Bronchial epithelial cell (primary cell): ENCODE measurements at regions not wholly inside any gene's neighbourhood (a gene's known extent, or its start where the extent isn't known, plus 50 kb on each side); places are given as distances from the start of the nearest gene placed in this dataset.
"Not testable (repeated sequence)": the region's sequence is repeated elsewhere in the genome, so short reads cannot be mapped to it uniquely, and the experiment has no call there.

ENCODE experiments used
- DNase-seq: peaks from one replicate; pipeline ENCODE4 v3.0.0-alpha.2; 2010; ENCODE audit warnings: low read depth
- FAIRE-seq: peaks from 2 replicates; lab custom pipeline; 2011; peaks lifted over from hg19 to GRCh38; lab: Jason Lieb, UNC
- H3K27me3 ChIP-seq: 2 replicates; pipeline ENCODE4 v1.5.1; 2011; ENCODE audit warnings: low read length; ENCODE audit not compliant: control insufficient read depth, insufficient read depth
- H3K36me3 ChIP-seq: 2 replicates; pipeline ENCODE4 v1.5.1; 2011; ENCODE audit warnings: low read length; ENCODE audit not compliant: control insufficient read depth, insufficient read depth
- H3K4me3 ChIP-seq: 2 replicates; pipeline ENCODE4 v1.5.1; 2011; ENCODE audit warnings: mild to moderate bottlenecking, low read depth, low read length, control low read depth
- TF ChIP-seq, protein P1 (sequence below): IDR thresholded peaks from 2 replicates; pipeline ENCODE4 v1.5.1; 2011; ENCODE audit warnings: mild to moderate bottlenecking, moderate library complexity, low read length, control low read depth, inconsistent platforms; ENCODE audit not compliant: insufficient read depth, severe bottlenecking

DNA sequence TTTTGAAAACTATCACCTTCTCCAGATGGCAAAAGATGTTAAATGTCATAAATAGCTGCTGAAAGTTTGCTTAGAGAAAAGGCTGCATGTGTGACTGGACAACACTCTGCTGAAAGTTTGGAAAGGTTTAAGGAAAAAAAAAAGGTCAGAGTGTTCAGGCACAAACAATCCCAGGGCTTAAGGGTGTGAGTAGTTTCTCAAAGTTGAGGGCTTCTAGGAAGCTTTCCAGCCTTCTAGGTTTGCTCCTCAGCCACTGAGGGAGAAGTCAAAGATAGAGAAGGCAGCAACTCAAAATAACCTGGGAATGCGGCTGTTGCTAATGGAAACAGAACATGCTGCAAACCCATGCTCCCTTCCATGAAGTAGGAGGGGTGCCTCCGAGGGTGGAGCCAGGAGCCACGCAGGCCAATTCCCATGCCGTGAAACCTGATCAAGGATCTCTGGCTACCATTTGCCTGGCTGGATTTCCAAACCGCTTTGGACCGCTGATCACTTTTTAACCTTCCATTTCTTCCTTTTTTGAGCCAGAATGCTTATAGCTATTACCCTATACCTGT lies 88.0 kb downstream of the TEX51 start:
- no peak for DNase-seq
- no peak for FAIRE-seq
- TF ChIP-seq, protein P1, sequence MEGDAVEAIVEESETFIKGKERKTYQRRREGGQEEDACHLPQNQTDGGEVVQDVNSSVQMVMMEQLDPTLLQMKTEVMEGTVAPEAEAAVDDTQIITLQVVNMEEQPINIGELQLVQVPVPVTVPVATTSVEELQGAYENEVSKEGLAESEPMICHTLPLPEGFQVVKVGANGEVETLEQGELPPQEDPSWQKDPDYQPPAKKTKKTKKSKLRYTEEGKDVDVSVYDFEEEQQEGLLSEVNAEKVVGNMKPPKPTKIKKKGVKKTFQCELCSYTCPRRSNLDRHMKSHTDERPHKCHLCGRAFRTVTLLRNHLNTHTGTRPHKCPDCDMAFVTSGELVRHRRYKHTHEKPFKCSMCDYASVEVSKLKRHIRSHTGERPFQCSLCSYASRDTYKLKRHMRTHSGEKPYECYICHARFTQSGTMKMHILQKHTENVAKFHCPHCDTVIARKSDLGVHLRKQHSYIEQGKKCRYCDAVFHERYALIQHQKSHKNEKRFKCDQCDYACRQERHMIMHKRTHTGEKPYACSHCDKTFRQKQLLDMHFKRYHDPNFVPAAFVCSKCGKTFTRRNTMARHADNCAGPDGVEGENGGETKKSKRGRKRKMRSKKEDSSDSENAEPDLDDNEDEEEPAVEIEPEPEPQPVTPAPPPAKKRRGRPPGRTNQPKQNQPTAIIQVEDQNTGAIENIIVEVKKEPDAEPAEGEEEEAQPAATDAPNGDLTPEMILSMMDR = no peak
- no peaks in the 10 kb centered on the region for H3K36me3 ChIP-seq
- H3K4me3 ChIP-seq = no peak overlapping the region
- peaks cover 3% of the 10 kb centered on the region for H3K27me3 ChIP-seq

DNA sequence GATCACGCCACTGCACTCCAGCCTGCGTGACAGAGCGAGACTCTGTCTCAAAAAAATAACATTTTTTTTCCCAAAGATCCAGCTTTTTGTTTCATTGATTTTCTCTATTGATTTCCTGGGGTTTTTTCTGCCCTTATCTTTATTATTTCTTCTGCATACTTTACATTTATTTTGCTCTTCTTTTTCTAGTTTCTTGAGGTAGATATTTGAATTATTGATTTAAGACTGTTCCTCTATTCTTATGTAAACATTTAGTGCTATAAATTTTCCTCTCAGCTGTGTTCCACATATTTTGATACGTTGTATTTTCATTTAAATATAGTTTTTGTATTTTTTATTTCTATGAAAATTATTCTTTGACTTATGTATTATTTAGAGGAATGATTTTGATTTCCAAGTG lies 89.8 kb downstream of the TEX51 start:
- Histone ChIP-seq H3K36me3 (no peaks in the 10 kb centered on the region), H3K4me3 (no peak overlapping the region), H3K27me3 (peaks cover 3% of the 10 kb centered on the region)
- FAIRE-seq = no peak
- DNase-seq = no peak
- TF ChIP-seq, protein P1 = no peak

DNA sequence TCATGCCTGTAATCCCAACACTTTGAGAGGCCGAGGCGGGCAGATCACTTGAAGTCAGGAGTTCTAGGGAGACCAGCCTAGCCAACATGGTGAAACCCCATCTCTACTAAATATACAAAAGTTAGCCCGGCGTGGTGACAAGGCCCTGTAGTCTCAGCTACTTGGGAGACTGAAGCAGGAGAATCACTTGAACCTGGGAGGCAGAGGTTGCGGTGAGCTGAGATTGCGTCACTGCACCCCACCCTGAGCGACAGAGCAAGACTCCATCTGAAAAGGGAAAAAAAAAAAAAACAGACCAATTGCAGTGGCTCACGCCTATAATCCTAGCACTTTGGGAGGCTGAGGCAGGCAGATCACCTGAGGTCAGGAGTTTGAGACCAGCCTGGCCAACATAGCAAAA lies 90.4 kb downstream of the TEX51 start:
- FAIRE-seq = not testable (repeated sequence)

DNA sequence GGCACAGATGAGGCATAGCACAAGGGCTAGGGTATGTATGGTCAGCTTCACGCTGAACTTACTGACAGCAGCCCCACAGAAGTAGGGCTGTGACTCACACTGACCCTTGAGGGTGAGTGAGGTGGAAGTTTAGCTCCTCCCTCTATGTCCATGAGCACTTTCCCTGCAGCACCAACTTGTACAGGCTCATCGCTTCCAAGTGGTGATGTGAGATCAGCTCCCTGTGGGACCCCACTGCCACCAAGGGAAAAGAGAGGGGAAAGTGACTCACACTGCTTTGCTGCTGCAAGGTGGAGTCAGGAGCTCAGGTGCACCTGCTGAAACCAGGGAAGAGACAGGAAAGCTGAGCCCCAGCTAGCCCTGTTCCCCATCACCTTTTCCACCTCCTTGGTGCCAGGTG lies 91.5 kb downstream of the TEX51 start:
- Histone ChIP-seq H3K36me3 (no peaks in the 10 kb centered on the region), H3K27me3 (peaks cover 3% of the 10 kb centered on the region), H3K4me3 (no peak overlapping the region)
- FAIRE-seq = no peak
- no peak for DNase-seq
- TF ChIP-seq, protein P1 = no peak

More for the DNA sequence above, 90.4 kb downstream of the TEX51 start:
- not testable (repeated sequence) for H3K4me3 ChIP-seq, H3K36me3 ChIP-seq, DNase-seq, H3K27me3 ChIP-seq

DNA sequence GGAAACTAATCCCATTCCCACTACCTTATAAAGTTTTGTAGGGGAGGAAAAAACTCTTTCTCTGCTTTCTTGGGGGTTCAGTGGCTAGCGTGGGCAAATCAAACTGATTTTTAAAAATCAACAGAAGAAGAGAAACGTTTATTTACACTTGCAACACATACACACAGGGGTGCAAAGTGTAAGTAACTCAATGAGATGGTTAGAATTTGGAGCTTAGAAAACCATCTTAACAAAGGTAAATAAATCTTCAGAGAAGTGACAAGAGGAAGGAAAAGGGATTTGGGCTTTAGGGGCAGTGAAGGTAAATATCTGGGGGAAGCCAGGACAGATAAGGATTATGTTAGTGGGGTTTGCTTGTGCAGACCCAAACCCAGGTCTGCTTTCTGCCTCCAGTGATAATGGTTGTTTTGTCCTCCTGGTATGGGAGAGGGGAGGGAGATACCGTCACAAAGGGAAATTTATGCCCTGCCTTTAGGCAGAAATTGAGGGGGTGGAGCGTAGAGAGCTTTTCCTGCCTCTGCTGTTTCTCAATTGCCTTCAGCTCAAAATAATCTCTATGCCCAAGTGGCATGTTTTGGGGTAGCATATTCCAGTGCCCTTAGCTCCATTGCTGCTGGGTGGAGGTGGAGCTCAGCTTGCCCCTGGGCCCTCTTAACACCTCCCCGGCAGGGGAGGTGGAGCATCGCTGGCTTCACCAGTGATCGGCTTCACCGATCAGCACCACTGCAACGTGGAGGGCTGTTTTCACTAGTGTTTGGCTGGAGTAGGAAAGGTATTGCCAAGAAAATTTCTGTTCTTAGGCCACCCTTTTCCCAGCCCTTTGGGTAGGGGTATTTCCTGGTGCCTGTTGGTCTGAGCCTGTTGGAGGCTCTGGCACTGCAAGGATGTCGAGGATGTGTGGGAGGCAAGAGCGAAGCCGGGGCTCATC lies 92.2 kb downstream of the TEX51 start:
- FAIRE-seq (no peak), DNase-seq (no peak)
- Histone ChIP-seq H3K27me3 (peaks cover 3% of the 10 kb centered on the region), H3K4me3 (no peak overlapping the region), H3K36me3 (no peaks in the 10 kb centered on the region)
- TF ChIP-seq, protein P1 = no peak

DNA sequence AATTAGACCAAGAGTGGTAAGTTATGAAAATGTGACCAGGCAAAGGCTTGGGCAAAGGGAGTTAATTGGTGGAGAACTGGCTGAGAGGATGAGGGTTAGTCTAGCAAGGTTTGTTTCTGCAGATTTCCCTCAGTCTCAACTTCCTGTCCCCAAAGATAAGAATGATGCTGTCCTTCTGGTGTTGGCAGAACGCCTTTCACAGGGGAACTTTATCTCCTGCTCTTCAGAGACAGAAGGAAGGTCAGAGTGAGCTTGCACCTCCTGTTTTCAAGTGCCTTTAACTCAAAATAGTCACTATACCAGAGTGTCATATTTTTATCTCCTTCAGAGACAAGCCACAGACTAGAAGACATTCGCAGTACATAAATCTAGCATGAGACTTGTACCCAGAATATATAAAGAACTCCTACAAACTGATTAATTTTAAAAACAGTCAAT lies 95.7 kb downstream of the TEX51 start:
- Histone ChIP-seq H3K27me3 (no peaks in the 10 kb centered on the region), H3K36me3 (no peaks in the 10 kb centered on the region)
- no peak for FAIRE-seq

More for the DNA sequence above, 95.7 kb downstream of the TEX51 start:
- no peak overlapping the region for H3K4me3 ChIP-seq
- DNase-seq = no peak
- TF ChIP-seq, protein P1 = no peak
